ENCODE measurements at regions not wholly inside any gene's neighbourhood (a gene's known extent, or its start where the extent isn't known, plus 50 kb on each side); places are given as distances from the start of the nearest gene placed in this dataset.

DNA sequence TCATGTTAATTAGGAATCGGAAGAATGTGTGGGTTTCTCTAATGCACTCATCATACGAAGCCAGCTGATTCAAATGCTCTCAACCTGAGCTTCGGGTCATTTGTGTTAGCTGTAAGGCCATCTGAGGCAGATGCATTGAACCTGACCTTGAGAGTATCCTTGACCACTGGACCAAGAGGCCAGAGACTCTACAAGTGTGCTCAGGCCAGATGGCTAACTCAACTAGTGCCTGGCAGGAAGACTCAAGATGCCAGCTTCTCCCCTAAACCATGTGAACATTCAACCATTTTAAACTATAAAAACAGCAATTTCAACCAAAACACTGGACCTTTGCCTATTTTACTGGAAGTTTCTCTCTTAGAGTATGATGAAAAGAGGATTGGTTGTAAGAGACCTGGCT lies 168.6 kb upstream of the CDH4 start:
- ATAC-seq: no peak
- TF ChIP-seq ISL1 (CRISPR knock-in tag; IDR thresholded peaks at IDR 0.05) (no peak), CSDC2 (CRISPR knock-in tag; IDR thresholded peaks at IDR 0.05) (no peak), GLIS3 (CRISPR knock-in tag; IDR thresholded peaks at IDR 0.05) (no peak), PPARA (CRISPR knock-in tag; IDR thresholded peaks at IDR 0.05; ENCODE audit: borderline replicate concordance) (no peak), ZNF8 (CRISPR knock-in tag; IDR thresholded peaks at IDR 0.05) (no peak), ZNF70 (CRISPR knock-in tag; IDR thresholded peaks at IDR 0.05) (no peak), BACH2 (CRISPR knock-in tag; IDR thresholded peaks at IDR 0.05; ENCODE audit: borderline replicate concordance) (no peak)
- TF ChIP-seq, protein P1, sequence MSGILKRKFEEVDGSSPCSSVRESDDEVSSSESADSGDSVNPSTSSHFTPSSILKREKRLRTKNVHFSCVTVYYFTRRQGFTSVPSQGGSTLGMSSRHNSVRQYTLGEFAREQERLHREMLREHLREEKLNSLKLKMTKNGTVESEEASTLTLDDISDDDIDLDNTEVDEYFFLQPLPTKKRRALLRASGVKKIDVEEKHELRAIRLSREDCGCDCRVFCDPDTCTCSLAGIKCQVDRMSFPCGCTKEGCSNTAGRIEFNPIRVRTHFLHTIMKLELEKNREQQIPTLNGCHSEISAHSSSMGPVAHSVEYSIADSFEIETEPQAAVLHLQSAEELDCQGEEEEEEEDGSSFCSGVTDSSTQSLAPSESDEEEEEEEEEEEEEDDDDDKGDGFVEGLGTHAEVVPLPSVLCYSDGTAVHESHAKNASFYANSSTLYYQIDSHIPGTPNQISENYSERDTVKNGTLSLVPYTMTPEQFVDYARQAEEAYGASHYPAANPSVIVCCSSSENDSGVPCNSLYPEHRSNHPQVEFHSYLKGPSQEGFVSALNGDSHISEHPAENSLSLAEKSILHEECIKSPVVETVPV (CRISPR knock-in tag; IDR thresholded peaks at IDR 0.05): no peak
- TF ChIP-seq, protein P2, sequence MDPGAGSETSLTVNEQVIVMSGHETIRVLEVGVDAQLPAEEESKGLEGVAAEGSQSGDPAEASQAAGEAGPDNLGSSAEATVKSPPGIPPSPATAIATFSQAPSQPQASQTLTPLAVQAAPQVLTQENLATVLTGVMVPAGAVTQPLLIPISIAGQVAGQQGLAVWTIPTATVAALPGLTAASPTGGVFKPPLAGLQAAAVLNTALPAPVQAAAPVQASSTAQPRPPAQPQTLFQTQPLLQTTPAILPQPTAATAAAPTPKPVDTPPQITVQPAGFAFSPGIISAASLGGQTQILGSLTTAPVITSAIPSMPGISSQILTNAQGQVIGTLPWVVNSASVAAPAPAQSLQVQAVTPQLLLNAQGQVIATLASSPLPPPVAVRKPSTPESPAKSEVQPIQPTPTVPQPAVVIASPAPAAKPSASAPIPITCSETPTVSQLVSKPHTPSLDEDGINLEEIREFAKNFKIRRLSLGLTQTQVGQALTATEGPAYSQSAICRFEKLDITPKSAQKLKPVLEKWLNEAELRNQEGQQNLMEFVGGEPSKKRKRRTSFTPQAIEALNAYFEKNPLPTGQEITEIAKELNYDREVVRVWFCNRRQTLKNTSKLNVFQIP (CRISPR knock-in tag; IDR thresholded peaks at IDR 0.05; ENCODE audit: borderline replicate concordance, low read depth): no peak
- TF ChIP-seq, protein P3, sequence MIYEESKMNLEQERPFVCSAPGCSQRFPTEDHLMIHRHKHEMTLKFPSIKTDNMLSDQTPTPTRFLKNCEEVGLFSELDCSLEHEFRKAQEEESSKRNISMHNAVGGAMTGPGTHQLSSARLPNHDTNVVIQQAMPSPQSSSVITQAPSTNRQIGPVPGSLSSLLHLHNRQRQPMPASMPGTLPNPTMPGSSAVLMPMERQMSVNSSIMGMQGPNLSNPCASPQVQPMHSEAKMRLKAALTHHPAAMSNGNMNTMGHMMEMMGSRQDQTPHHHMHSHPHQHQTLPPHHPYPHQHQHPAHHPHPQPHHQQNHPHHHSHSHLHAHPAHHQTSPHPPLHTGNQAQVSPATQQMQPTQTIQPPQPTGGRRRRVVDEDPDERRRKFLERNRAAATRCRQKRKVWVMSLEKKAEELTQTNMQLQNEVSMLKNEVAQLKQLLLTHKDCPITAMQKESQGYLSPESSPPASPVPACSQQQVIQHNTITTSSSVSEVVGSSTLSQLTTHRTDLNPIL (CRISPR knock-in tag; IDR thresholded peaks at IDR 0.05; ENCODE audit: low read depth): no peak

DNA sequence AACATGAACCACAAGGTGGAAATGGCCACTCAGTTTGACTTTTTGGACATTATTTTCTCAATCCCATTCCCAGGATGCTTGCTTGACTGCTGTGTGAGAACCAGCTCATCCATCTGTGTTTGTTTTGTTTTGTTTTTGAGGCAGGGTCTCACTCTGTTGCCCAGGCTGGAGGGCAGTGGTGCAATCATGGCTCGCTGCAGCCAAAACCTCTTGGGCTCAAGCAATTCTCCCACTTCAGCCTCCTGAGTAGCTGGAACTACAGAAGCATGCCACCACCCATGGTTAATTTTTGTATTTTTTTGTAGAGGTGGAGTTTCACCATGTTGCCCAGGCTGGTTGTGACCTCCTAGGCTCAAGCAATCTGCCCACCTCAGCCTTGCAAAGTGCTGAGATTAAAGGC lies 166.0 kb upstream of the CDH4 start:
- TF ChIP-seq BACH2 (CRISPR knock-in tag; IDR thresholded peaks at IDR 0.05; ENCODE audit: borderline replicate concordance) (no peak), ZNF565 (CRISPR knock-in tag; conservative IDR thresholded peaks at IDR 0.05; ENCODE audit: low read depth) (no peak), OSR1 (CRISPR knock-in tag; IDR thresholded peaks at IDR 0.05) (no peak), RARB (CRISPR knock-in tag; IDR thresholded peaks at IDR 0.05) (no peak), ZC3H10 (CRISPR knock-in tag; IDR thresholded peaks at IDR 0.05) (no peak), ZNF8 (CRISPR knock-in tag; IDR thresholded peaks at IDR 0.05) (no peak), ESRRG (CRISPR knock-in tag; IDR thresholded peaks at IDR 0.05) (no peak), GLIS3 (CRISPR knock-in tag; IDR thresholded peaks at IDR 0.05) (no peak), ISL1 (CRISPR knock-in tag; IDR thresholded peaks at IDR 0.05) (no peak), ZFP30 (CRISPR knock-in tag; IDR thresholded peaks at IDR 0.05) (no peak), ARNTL (CRISPR knock-in tag; IDR thresholded peaks at IDR 0.05; ENCODE audit: borderline replicate concordance, low read depth) (no peak), SNAI2 (CRISPR knock-in tag; IDR thresholded peaks at IDR 0.05) (no peak), PPARA (CRISPR knock-in tag; IDR thresholded peaks at IDR 0.05; ENCODE audit: borderline replicate concordance) (no peak)
- TF ChIP-seq, protein P1 (CRISPR knock-in tag; IDR thresholded peaks at IDR 0.05): no peak
- TF ChIP-seq, protein P4, sequence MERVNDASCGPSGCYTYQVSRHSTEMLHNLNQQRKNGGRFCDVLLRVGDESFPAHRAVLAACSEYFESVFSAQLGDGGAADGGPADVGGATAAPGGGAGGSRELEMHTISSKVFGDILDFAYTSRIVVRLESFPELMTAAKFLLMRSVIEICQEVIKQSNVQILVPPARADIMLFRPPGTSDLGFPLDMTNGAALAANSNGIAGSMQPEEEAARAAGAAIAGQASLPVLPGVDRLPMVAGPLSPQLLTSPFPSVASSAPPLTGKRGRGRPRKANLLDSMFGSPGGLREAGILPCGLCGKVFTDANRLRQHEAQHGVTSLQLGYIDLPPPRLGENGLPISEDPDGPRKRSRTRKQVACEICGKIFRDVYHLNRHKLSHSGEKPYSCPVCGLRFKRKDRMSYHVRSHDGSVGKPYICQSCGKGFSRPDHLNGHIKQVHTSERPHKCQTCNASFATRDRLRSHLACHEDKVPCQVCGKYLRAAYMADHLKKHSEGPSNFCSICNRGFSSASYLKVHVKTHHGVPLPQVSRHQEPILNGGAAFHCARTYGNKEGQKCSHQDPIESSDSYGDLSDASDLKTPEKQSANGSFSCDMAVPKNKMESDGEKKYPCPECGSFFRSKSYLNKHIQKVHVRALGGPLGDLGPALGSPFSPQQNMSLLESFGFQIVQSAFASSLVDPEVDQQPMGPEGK (CRISPR knock-in tag; IDR thresholded peaks at IDR 0.05; ENCODE audit: borderline replicate concordance): no peak
- TF ChIP-seq, protein P3 (CRISPR knock-in tag; IDR thresholded peaks at IDR 0.05; ENCODE audit: low read depth): no peak
- no peak for ATAC-seq

DNA sequence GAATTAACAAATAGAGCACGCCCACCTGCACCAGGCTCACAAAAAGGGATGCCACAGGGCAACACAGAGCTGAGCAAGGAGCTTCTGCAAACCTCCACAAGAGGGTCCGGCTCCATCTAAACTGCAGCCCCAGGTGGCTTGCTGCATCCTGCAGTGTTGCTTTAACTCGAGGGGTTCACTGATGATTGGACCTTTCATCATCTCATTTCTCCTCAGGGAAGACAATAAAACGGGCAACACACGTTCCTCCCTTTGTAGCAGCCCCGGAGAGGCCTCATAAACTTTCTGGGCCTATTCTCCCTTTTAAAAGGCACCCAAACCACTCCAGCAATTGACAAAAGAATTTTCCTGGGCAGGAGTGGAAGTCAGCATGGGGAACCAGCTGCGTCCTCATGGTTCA lies 161.5 kb upstream of the CDH4 start:
- TF ChIP-seq, protein P1 (CRISPR knock-in tag; IDR thresholded peaks at IDR 0.05): no peak
- TF ChIP-seq ZFP3 (CRISPR knock-in tag; IDR thresholded peaks at IDR 0.05) (no peak), ZC3H10 (CRISPR knock-in tag; IDR thresholded peaks at IDR 0.05) (no peak), ISL1 (CRISPR knock-in tag; IDR thresholded peaks at IDR 0.05) (no peak), ZNF565 (CRISPR knock-in tag; conservative IDR thresholded peaks at IDR 0.05; ENCODE audit: low read depth) (no peak), SNAI2 (CRISPR knock-in tag; IDR thresholded peaks at IDR 0.05) (no peak)
- TF ChIP-seq, protein P2 (CRISPR knock-in tag; IDR thresholded peaks at IDR 0.05; ENCODE audit: borderline replicate concordance, low read depth): no peak
- TF ChIP-seq, protein P3 (CRISPR knock-in tag; IDR thresholded peaks at IDR 0.05; ENCODE audit: low read depth): no peak
- no peak for ATAC-seq
